Activated T-cell treated with anti-CD3 and anti-CD28 coated beads, Interleukin-2, amount 50 U/mL, for 24 hours (primary cell): ENCODE measurements at regions not wholly inside any gene's neighbourhood (a gene's known extent, or its start where the extent isn't known, plus 50 kb on each side); places are given as distances from the start of the nearest gene placed in this dataset.

Experiments
- DNase-seq: peaks from one replicate; pipeline ENCODE4 v3.0.0-alpha.2; 2020
- H3K27ac Mint-ChIP-seq: 2 replicates; pipeline ENCODE4 v1.8.0; 2020; ENCODE audit warnings: mild to moderate bottlenecking, mixed read lengths
- H3K27me3 Mint-ChIP-seq: 2 replicates; pipeline ENCODE4 v1.8.0; 2020; ENCODE audit warnings: mixed read lengths
- H3K36me3 Mint-ChIP-seq: 2 replicates; pipeline ENCODE4 v1.8.0; 2020; ENCODE audit warnings: low read depth, mixed read lengths
- H3K4me1 Mint-ChIP-seq: 2 replicates; pipeline ENCODE4 v1.8.0; 2020; ENCODE audit warnings: low read depth, mixed read lengths
- H3K4me3 Mint-ChIP-seq: 2 replicates; pipeline ENCODE4 v1.8.0; 2020; ENCODE audit warnings: mild to moderate bottlenecking, moderate library complexity, mixed read lengths
- H3K9me3 Mint-ChIP-seq: 2 replicates; pipeline ENCODE4 v1.8.0; 2020; ENCODE audit warnings: mixed read lengths

GRCh38 chr2:217052856-217053577 lies 193.2 kb upstream of the TNP1 start:
- H3K27me3 Mint-ChIP-seq: peaks cover 30% of the 10 kb centered on the region
- H3K9me3 Mint-ChIP-seq: no peaks in the 10 kb centered on the region
- no peak overlapping the region for H3K27ac Mint-ChIP-seq
- no peak overlapping the region for H3K4me3 Mint-ChIP-seq
- no peak for DNase-seq
- H3K36me3 Mint-ChIP-seq: no peaks in the 10 kb centered on the region
- H3K4me1 Mint-ChIP-seq: no peaks in the 10 kb centered on the region

GRCh38 chr2:217051416-217051815 lies 191.6 kb upstream of the TNP1 start:
- H3K27ac Mint-ChIP-seq: no peak overlapping the region
- no peaks in the 10 kb centered on the region for H3K4me1 Mint-ChIP-seq
- DNase-seq: no peak
- peaks cover 26% of the 10 kb centered on the region for H3K27me3 Mint-ChIP-seq
- no peaks in the 10 kb centered on the region for H3K9me3 Mint-ChIP-seq
- H3K4me3 Mint-ChIP-seq: no peak overlapping the region
- no peaks in the 10 kb centered on the region for H3K36me3 Mint-ChIP-seq

- Mint-ChIP-seq H3K27ac (no peak overlapping the region), H3K4me3 (no peak overlapping the region), H3K36me3 (no peaks in the 10 kb centered on the region), H3K9me3 (no peaks in the 10 kb centered on the region), H3K27me3 (peaks cover 20% of the 10 kb centered on the region), H3K4me1 (no peaks in the 10 kb centered on the region)
- DNase-seq: no peak
These were observed 190.1 kb upstream of the TNP1 start for GRCh38 chr2:217049956-217050355.

GRCh38 chr2:217049422-217049821 lies 189.6 kb upstream of the TNP1 start:
- no peaks in the 10 kb centered on the region for H3K9me3 Mint-ChIP-seq
- H3K36me3 Mint-ChIP-seq: no peaks in the 10 kb centered on the region
- peaks cover 22% of the 10 kb centered on the region for H3K27me3 Mint-ChIP-seq
- H3K27ac Mint-ChIP-seq: no peak overlapping the region
- no peaks in the 10 kb centered on the region for H3K4me1 Mint-ChIP-seq
- DNase-seq: no peak
- no peak overlapping the region for H3K4me3 Mint-ChIP-seq

- Mint-ChIP-seq H3K27me3 (peaks cover 25% of the 10 kb centered on the region), H3K4me1 (no peaks in the 10 kb centered on the region)
These were observed 188.9 kb upstream of the TNP1 start for GRCh38 chr2:217048730-217049129.

GRCh38 chr2:217047631-217048030 lies 187.8 kb upstream of the TNP1 start:
- H3K27me3 Mint-ChIP-seq: peaks cover 27% of the 10 kb centered on the region

More at GRCh38 chr2:217048730-217049129, 188.9 kb upstream of the TNP1 start:
- Mint-ChIP-seq H3K4me3 (no peak overlapping the region), H3K36me3 (no peaks in the 10 kb centered on the region), H3K27ac (no peak overlapping the region), H3K9me3 (no peaks in the 10 kb centered on the region)
- DNase-seq: no peak

GRCh38 chr2:217047209-217047608 lies 187.3 kb upstream of the TNP1 start:
- no peaks in the 10 kb centered on the region for H3K4me1 Mint-ChIP-seq
- H3K36me3 Mint-ChIP-seq: no peaks in the 10 kb centered on the region
- peaks cover 30% of the 10 kb centered on the region for H3K27me3 Mint-ChIP-seq
- no peak for DNase-seq
- H3K9me3 Mint-ChIP-seq: no peaks in the 10 kb centered on the region
- no peak overlapping the region for H3K27ac Mint-ChIP-seq
- H3K4me3 Mint-ChIP-seq: no peak overlapping the region

More at GRCh38 chr2:217047631-217048030, 187.8 kb upstream of the TNP1 start:
- no peak for DNase-seq
- H3K9me3 Mint-ChIP-seq: no peaks in the 10 kb centered on the region
- H3K4me3 Mint-ChIP-seq: no peak overlapping the region
- no peak overlapping the region for H3K27ac Mint-ChIP-seq
- H3K4me1 Mint-ChIP-seq: no peaks in the 10 kb centered on the region
- H3K36me3 Mint-ChIP-seq: no peaks in the 10 kb centered on the region

GRCh38 chr2:217045700-217046475 lies 186.0 kb upstream of the TNP1 start:
- no peak for DNase-seq
- Mint-ChIP-seq H3K4me1 (no peaks in the 10 kb centered on the region), H3K27me3 (peaks cover 30% of the 10 kb centered on the region), H3K27ac (no peak overlapping the region), H3K36me3 (no peaks in the 10 kb centered on the region), H3K9me3 (no peaks in the 10 kb centered on the region), H3K4me3 (no peak overlapping the region)

GRCh38 chr2:217040099-217040498 lies 180.2 kb upstream of the TNP1 start:
- no peak for DNase-seq
- Mint-ChIP-seq H3K27ac (no peak overlapping the region), H3K4me1 (no peaks in the 10 kb centered on the region), H3K9me3 (no peaks in the 10 kb centered on the region), H3K27me3 (peaks cover 16% of the 10 kb centered on the region), H3K4me3 (no peak overlapping the region), H3K36me3 (no peaks in the 10 kb centered on the region)

GRCh38 chr2:217038001-217038400 lies 178.1 kb upstream of the TNP1 start:
- H3K36me3 Mint-ChIP-seq: no peaks in the 10 kb centered on the region
- no peak for DNase-seq
- H3K27me3 Mint-ChIP-seq: peaks cover 10% of the 10 kb centered on the region
- no peak overlapping the region for H3K4me3 Mint-ChIP-seq
- no peaks in the 10 kb centered on the region for H3K9me3 Mint-ChIP-seq
- no peaks in the 10 kb centered on the region for H3K4me1 Mint-ChIP-seq
- no peak overlapping the region for H3K27ac Mint-ChIP-seq

GRCh38 chr2:217037353-217037752 lies 177.5 kb upstream of the TNP1 start:
- no peaks in the 10 kb centered on the region for H3K4me1 Mint-ChIP-seq
- no peaks in the 10 kb centered on the region for H3K36me3 Mint-ChIP-seq
- no peak overlapping the region for H3K27ac Mint-ChIP-seq
- H3K27me3 Mint-ChIP-seq: peaks cover 8% of the 10 kb centered on the region
- H3K9me3 Mint-ChIP-seq: no peaks in the 10 kb centered on the region
- no peak for DNase-seq
- H3K4me3 Mint-ChIP-seq: no peak overlapping the region

- no peaks in the 10 kb centered on the region for H3K9me3 Mint-ChIP-seq
- H3K4me1 Mint-ChIP-seq: no peaks in the 10 kb centered on the region
- H3K27me3 Mint-ChIP-seq: no peaks in the 10 kb centered on the region
- no peak for DNase-seq
- H3K27ac Mint-ChIP-seq: no peak overlapping the region
- H3K36me3 Mint-ChIP-seq: no peaks in the 10 kb centered on the region
- no peak overlapping the region for H3K4me3 Mint-ChIP-seq
These were observed 176.1 kb upstream of the TNP1 start for GRCh38 chr2:217035967-217036366.

- Mint-ChIP-seq H3K27me3 (peaks cover 10% of the 10 kb centered on the region), H3K4me1 (no peaks in the 10 kb centered on the region), H3K9me3 (no peaks in the 10 kb centered on the region), H3K36me3 (no peaks in the 10 kb centered on the region), H3K4me3 (no peak overlapping the region), H3K27ac (no peak overlapping the region)
- DNase-seq: no peak
These were observed 173.3 kb upstream of the TNP1 start for GRCh38 chr2:217033186-217033585.

- H3K4me3 Mint-ChIP-seq: no peak overlapping the region
- H3K36me3 Mint-ChIP-seq: no peaks in the 10 kb centered on the region
- no peak for DNase-seq
These were observed 171.6 kb upstream of the TNP1 start for GRCh38 chr2:217031445-217031844.

GRCh38 chr2:217030081-217030480 lies 170.2 kb upstream of the TNP1 start:
- H3K27ac Mint-ChIP-seq: no peak overlapping the region
- H3K27me3 Mint-ChIP-seq: peaks cover 13% of the 10 kb centered on the region
- H3K4me3 Mint-ChIP-seq: no peak overlapping the region

More at GRCh38 chr2:217031445-217031844, 171.6 kb upstream of the TNP1 start:
- Mint-ChIP-seq H3K4me1 (no peaks in the 10 kb centered on the region), H3K27me3 (peaks cover 11% of the 10 kb centered on the region), H3K27ac (no peak overlapping the region), H3K9me3 (no peaks in the 10 kb centered on the region)

More at GRCh38 chr2:217030081-217030480, 170.2 kb upstream of the TNP1 start:
- DNase-seq: no peak
- no peaks in the 10 kb centered on the region for H3K36me3 Mint-ChIP-seq
- H3K4me1 Mint-ChIP-seq: no peaks in the 10 kb centered on the region
- no peaks in the 10 kb centered on the region for H3K9me3 Mint-ChIP-seq
